GM21423 (cell line): ENCODE measurements at regions not wholly inside any gene's neighbourhood (a gene's known extent, or its start where the extent isn't known, plus 50 kb on each side); places are given as distances from the start of the nearest gene placed in this dataset.

Source experiments
- ATAC-seq: cut with Tn5 transposase; IDR thresholded peaks from one replicate; pipeline ENCODE4 v1.9.1; 2021; ENCODE audit warnings: mild to moderate bottlenecking, moderate library complexity; ENCODE audit not compliant: unreplicated experiment

- no peak for ATAC-seq
Observed at GRCh38 chr7:22658031-22658430, 69.0 kb upstream of the IL6 start.

GRCh38 chr7:22657479-22657878, 69.5 kb upstream of the IL6 start:
- no peak for ATAC-seq

- ATAC-seq: no peak
Observed at GRCh38 chr7:22655781-22656180, 71.2 kb upstream of the IL6 start.

GRCh38 chr7:22654831-22655230, 72.2 kb upstream of the IL6 start:
- ATAC-seq: no peak

- ATAC-seq: no peak
Observed at GRCh38 chr7:22653951-22654350, 73.0 kb upstream of the IL6 start.

GRCh38 chr7:22651534-22652243, 75.3 kb upstream of the IL6 start:
- no peak for ATAC-seq

- no peak for ATAC-seq
Observed at GRCh38 chr7:22651036-22651435, 76.0 kb upstream of the IL6 start.

- no peak for ATAC-seq
Observed at GRCh38 chr7:22649686-22650085, 77.3 kb upstream of the IL6 start.

- no peak for ATAC-seq
Observed at GRCh38 chr7:22647451-22648257, 79.3 kb upstream of the IL6 start.

GRCh38 chr7:22645418-22646181, 81.4 kb upstream of the IL6 start:
- no peak for ATAC-seq

- ATAC-seq: no peak
Observed at GRCh38 chr7:22642454-22642853, 84.5 kb upstream of the IL6 start.

GRCh38 chr7:22640269-22640668, 86.7 kb upstream of the IL6 start:
- peak; percentile 98 for ATAC-seq

GRCh38 chr7:22639396-22639795, 87.6 kb upstream of the IL6 start:
- no peak for ATAC-seq

- no peak for ATAC-seq
Observed at GRCh38 chr7:22635349-22635748, 91.7 kb upstream of the IL6 start.

- ATAC-seq: no peak
Observed at GRCh38 chr7:22633954-22634474, 93.0 kb upstream of the IL6 start.

GRCh38 chr7:22633286-22633953, 93.6 kb upstream of the IL6 start:
- no peak for ATAC-seq

GRCh38 chr7:22632674-22633073, 94.3 kb upstream of the IL6 start:
- ATAC-seq: no peak

GRCh38 chr7:22631730-22632129, 95.3 kb upstream of the IL6 start:
- no peak for ATAC-seq

- no peak for ATAC-seq
Observed at GRCh38 chr7:22630069-22630468, 96.9 kb upstream of the IL6 start.

- no peak for ATAC-seq
Observed at GRCh38 chr7:22629056-22629455, 97.9 kb upstream of the IL6 start.

GRCh38 chr7:22628112-22628511, 98.9 kb upstream of the IL6 start:
- no peak for ATAC-seq
